K562 (cell line): ENCODE measurements at regions not wholly inside any gene's neighbourhood (a gene's known extent, or its start where the extent isn't known, plus 50 kb on each side); places are given as distances from the start of the nearest gene placed in this dataset.

Source experiments
- ASH1L ChIP-seq: fragments of 450-650 bp; IDR thresholded peaks from 2 replicates; pipeline ENCODE4 v1.6.1; 2018; ENCODE audit warnings: borderline replicate concordance, mild to moderate bottlenecking, low read depth; ENCODE audit not compliant: partially characterized antibody
- E2F6 ChIP-seq, 2 experiments: IDR thresholded peaks; 2 replicates each; pipeline ENCODE4 v1.6.1; 2011; ENCODE audit warnings: borderline replicate concordance in 1 of 2, control low read depth in 1 of 2, low read depth in 1 of 2, low read length in 1 of 2, mild to moderate bottlenecking in 1 of 2, mixed read lengths in 1 of 2, moderate library complexity in 1 of 2; ENCODE audit not compliant: insufficient read depth in 1 of 2, insufficient read length in 1 of 2, poor library complexity in 1 of 2, severe bottlenecking in 1 of 2; ENCODE audit errors: extremely low read depth in 1 of 2
- FOXP4 ChIP-seq: sonication (generic); formaldehyde crosslinking; IDR thresholded peaks from 2 replicates; pipeline ENCODE4 v1.8.0; 2022; ENCODE audit warnings: mild to moderate bottlenecking, missing genetic modification reagents, borderline replicate concordance
- GATA2 ChIP-seq: sonication (generic); formaldehyde crosslinking; IDR thresholded peaks from 2 replicates; pipeline ENCODE4 v1.4.0; 2020; ENCODE audit warnings: mild to moderate bottlenecking, missing genetic modification reagents
- NEUROD1 ChIP-seq: fragments of 150-350 bp; IDR thresholded peaks from 2 replicates; pipeline ENCODE4 v1.6.1; 2014; ENCODE audit warnings: borderline replicate concordance, low read length, low read depth; ENCODE audit not compliant: partially characterized antibody
- PHF8 ChIP-seq: fragments of 200-600 bp; sonication (generic); IDR thresholded peaks from 2 replicates; pipeline ENCODE4 v1.6.1; 2012; ENCODE audit warnings: mixed run types, mild to moderate bottlenecking, inconsistent platforms, low read length, moderate library complexity, borderline replicate concordance
- PYGO2 ChIP-seq: fragments of 450-650 bp; IDR thresholded peaks from 2 replicates; pipeline ENCODE4 v1.6.1; 2016; ENCODE audit warnings: mild to moderate bottlenecking, missing genetic modification characterization, moderate library complexity, missing compliant biosample characterization
- SMARCC2 ChIP-seq: fragments of 450-650 bp; IDR thresholded peaks from 2 replicates; pipeline ENCODE4 v1.6.1; 2017; ENCODE audit warnings: antibody characterized with exemption, moderate library complexity, mild to moderate bottlenecking, low read depth
- ZBTB33 ChIP-seq: sonication (generic); formaldehyde crosslinking; IDR thresholded peaks from 2 replicates; pipeline ENCODE4 v1.8.1; 2023; ENCODE audit warnings: mild to moderate bottlenecking, missing genetic modification reagents

GRCh38 chr1:189866606-189867005, 611.1 kb downstream of the BRINP3 start (continued):
- no peak for TF ChIP-seq E2F6 (IDR thresholded peaks at IDR 0.05; ENCODE audit: borderline replicate concordance in 1 of 2, extremely low read depth in 1 of 2, insufficient read depth in 1 of 2, insufficient read length in 1 of 2, low read depth in 1 of 2, low read length in 1 of 2, poor library complexity in 1 of 2, severe bottlenecking in 1 of 2)
- no peak for TF ChIP-seq PYGO2 (tag)
- no peak for TF ChIP-seq SMARCC2
- TF ChIP-seq FOXP4 (CRISPR knock-in tag): no peak
- TF ChIP-seq GATA2: no peak
- no peak for TF ChIP-seq ASH1L
- no peak for TF ChIP-seq ZBTB33 (CRISPR knock-in tag)
- TF ChIP-seq PHF8: no peak
- no peak for TF ChIP-seq NEUROD1
- TF ChIP-seq, all 486 proteins: peak for 0
